ENCODE measurements at regions not wholly inside any gene's neighbourhood (a gene's known extent, or its start where the extent isn't known, plus 50 kb on each side); places are given as distances from the start of the nearest gene placed in this dataset.

GRCh38 chr6:71229477-71229876 is 59.1 kb upstream of the OGFRL1 start:
- TF ChIP-seq POLR2AphosphoS5 (IDR thresholded peaks at IDR 0.05; ENCODE audit: borderline replicate concordance, low read depth, low read length): no peak
- TF ChIP-seq EZH2 (IDR thresholded peaks at IDR 0.05): no peak
